Activated CD8-positive, alpha-beta memory T cell treated with anti-CD3 and anti-CD28 coated beads, Interleukin-2, amount 50 U/mL, for 48 hours (primary cell): ENCODE measurements at regions not wholly inside any gene's neighbourhood (a gene's known extent, or its start where the extent isn't known, plus 50 kb on each side); places are given as distances from the start of the nearest gene placed in this dataset.
"Not testable (repeated sequence)": the region's sequence is repeated elsewhere in the genome, so short reads cannot be mapped to it uniquely, and the experiment has no call there.

Experiments
- DNase-seq: peaks from one replicate; pipeline ENCODE4 v3.0.0-alpha.2; 2020

DNA sequence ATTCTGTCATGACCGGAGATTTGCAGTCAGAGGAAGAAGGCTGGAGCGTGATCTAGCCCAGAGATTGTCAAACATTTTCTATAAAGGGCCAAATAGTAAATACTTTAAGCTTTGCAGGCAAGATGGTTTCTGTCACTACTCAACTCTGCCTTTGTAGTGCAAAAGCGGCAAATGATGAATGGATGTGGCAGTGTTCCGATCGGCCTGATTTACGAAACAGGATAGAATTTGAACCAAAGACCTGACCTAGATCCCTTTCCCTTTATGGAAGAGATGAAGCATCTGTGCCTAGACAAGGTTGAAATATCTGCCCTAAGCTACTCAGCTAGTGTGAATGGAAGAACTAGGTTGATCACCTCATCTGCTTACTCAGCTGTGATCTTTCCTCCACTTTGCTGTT lies 209.5 kb downstream of the YTHDC2 start:
- no peak for DNase-seq

DNA sequence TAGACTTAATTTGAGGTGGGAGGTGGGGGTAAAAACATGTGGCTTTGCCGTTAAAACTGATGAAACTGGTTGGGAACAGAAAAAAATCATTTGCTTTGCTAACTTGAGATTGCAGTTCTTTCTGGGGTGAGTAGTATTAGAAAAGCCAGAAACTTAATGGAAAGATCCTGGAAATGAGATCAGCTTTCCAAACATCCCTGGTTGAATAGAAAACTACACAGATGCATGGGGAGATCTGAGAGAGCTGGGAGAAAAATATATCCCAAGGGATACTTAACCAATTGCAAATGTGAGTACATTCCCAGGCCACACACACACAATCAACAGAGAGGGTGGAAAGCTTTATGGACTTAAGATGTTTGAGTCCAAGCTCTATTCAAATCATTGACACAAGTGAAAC lies 222.3 kb downstream of the YTHDC2 start:
- no peak for DNase-seq

DNA sequence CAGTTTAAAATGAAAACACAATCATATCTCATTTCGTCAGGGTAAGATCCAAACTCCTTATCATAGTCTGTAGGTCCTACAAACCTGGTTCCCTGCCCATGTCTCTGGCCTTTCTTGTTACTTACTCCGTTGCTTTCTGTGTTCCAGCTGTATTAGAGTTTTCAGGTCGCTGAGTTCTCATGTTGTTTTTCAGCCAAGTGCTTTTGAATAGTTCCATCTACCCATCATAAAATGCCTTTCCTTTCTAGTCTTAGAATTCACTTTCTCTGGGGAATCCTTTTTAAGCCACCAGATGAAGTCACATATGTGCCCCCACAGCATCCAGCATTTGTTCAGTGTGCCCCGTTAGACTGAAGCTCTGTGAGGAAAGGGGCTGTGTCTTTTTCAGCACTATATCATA lies 228.7 kb downstream of the YTHDC2 start:
- DNase-seq, result no peak

DNA sequence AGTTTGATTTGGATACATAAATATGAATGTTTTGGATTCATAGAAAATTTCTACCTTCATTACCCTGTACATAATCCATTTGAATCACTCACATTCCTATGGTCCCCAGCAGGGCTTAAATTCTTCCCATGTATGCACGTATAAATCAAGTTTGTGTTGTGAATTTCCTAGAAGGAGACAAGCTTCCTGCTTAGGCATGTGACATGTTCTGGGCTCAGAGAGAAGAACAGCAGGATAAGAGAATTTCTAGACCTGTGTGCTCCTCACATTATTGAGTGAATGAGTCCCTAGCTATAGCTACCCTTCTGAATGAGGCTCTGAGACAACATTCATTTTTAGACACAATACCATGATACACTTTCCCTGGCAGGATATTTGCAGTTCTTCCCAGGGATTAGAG lies 229.1 kb downstream of the YTHDC2 start:
- no peak for DNase-seq

DNA sequence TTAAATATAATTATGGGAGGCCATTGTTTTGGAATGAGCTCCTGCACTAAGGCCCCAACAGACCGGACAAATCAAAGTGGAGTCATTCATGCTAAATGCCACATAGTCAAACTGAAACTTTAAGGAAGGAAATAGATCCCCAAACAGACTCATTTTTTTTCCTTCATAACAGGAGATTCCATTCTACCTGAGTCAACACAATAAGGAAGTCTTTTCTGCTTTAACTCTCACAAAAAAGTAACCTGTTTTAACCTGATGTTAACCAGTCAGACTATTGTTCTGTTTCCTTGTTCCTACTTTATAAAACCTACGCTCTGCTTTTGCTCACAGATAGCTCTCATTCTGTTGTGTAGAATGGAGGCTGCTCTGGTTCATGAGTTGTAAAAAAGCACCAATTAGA lies 234.9 kb downstream of the YTHDC2 start:
- DNase-seq, result no peak

DNA sequence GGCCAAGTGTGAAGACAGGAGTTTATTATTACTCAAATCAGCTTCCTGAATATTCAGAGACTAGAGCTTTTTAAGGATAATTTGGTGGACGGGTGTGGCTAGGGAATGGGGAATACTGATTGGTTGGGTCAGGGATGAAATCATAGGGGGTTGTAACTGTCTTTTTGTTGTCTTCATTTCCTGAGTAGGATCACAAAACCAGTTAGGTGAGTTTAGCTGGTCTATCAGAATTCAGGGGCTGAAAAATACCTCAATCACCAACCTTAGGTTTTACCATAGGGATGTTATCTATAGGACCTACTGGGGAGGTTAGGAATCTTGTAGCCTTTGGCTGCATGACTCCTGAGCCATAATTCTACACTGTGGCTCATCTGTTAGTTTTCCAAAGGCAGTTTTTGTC lies 235.8 kb downstream of the YTHDC2 start:
- no peak for DNase-seq

DNA sequence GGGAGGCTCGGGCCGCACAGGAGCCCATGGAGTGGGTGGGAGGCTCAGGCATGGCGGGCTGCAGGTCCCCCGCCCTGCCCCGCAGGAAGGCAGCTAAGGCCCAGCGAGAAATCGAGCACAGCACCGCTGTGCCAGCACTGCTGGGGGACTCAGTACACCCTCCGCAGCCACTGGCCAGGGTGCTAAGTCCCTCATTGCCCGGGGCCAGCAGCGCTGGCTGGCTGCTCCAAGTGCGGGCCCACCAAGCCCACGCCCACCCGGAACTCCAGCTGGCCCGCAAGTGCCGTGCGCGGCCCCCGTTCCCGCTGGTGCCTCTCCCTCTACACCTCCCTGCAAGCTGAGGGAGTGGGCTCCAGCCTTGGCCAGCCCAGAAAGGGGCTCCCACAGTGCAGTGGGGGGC lies 239.7 kb downstream of the YTHDC2 start:
- DNase-seq, result not testable (repeated sequence)

DNA sequence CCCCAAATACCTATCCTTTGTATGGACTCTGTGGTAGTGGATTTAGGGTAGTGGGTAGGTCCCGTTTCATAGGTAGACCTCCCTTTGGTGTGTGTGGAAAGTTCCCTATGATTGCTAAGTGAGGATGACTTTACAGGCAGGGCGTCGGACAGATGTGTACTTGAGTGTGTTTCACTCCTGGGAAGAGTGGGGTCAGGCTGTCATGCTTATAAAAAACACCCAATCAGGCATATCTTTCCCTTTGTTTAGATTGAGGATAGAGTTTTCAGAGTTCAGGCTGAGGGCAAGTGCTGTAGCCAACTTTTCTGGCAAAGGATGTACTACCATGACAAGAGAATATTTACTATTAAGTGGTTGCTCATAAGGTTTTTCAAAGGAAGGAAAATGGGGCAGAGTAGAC lies 242.0 kb downstream of the YTHDC2 start:
- DNase-seq, result no peak

DNA sequence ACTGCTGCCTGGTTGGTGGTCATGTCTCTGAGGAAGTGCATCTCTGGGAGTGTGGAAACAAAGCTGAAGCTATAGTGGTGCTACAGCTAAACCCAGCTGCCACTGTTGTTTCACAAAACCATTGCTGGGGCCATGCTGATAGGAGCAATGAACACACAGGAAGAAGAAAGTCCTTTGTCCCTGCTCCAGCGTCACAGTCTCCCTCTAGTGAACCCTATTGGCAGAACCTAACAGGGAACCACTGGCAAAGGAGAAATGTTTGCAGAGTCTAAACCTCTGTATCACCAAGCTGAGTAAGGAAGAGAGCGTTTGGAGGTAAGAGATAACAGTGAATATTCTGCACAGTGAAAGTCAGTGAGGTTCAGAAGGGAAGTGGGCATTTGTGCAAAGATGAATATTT lies 244.0 kb downstream of the YTHDC2 start:
- DNase-seq, result no peak

DNA sequence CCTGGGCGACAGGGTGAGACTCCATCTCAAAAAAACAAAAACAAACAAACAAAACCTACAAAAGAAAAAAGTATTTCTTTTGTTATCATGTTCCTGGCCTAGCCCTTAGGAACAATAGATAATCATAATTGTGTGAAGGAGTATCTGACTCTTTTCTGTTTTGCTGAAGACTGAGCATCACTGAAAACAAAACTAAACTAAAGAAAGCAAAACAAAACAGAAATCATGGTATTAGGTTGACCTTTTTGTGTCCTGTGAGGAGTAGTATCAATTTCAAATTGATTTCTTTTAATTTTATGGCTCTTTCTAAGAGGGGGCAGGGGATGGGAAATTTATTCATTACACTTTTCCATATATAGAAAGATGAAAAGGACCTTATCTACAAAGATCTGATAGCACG lies 246.0 kb downstream of the YTHDC2 start:
- no peak for DNase-seq

DNA sequence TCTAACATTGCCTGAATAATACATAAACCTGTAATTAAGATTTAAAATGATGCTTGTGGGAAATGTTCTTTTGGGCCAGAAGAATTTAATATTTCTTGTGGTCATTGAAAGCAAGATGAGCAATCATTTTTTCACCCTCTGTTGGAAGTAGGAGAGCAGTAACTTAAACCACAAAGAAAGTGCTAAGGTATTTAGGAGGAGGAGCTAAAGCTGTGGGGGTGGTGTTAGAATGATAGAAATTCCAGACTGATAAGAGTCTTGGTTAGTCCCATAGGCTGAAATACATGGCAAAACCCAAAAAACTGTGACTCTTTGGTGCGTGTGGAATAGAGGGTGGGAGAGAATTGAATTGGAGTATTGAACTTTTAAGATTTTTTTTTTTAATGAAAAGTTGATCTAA lies 247.0 kb downstream of the YTHDC2 start:
- no peak for DNase-seq

DNA sequence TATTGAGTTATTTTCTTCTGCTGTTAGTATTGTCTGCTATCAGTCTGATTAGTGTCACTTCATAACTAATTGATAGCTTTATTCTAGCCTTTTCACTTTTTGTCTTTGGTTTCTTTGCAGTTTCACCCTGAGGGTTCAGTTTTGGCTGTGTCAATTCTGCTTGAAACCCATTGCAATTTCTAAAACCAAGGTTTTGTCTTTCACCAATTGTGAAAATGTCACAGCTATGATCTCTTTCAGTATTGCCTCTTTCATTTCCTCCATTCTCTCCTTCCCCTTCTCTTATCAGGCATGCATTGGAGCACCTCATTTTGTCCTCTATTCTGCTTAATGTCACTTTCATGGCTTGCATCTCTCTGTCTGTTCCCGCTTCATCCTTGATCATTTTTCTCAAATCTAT lies 248.1 kb downstream of the YTHDC2 start:
- no peak for DNase-seq

DNA sequence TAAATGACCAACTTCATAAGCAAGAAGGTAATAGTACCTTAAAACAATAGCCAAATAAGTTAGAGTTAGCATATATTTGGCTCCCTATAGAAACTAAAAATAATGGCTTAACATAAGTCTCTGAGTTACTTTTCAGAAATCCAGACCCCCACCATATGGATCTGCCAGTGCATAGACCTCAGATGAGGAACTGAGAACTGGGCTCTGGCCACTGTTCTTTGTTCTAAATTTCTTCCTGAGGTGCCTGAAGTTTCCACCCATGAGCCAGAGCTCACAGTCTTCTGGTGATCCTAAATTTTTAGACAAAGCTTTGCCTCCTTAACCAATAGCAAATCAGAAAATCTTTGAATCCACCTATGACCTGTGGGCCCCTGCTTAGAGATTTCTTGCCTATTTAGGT lies 250.9 kb downstream of the YTHDC2 start:
- no peak for DNase-seq

DNA sequence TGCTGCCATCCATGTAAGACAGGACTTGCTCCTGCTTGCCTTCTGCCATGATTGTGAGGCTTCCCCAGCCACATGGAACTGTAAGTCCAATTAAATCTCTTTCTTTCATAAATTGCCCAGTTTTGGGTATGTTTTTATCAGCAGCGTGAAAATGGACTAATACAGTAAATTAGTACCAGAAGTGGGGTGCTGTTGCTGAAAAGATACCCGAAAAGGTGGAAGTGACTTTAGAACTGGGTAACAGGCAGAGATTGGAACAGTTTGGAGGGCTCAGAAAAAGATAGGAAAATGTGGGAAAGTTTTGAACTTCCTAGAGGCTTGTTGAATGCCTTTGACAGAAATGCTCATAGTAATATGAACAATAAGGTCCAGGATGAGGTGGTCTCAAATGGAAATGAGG lies 253.3 kb downstream of the YTHDC2 start:
- DNase-seq, result not testable (repeated sequence)

DNA sequence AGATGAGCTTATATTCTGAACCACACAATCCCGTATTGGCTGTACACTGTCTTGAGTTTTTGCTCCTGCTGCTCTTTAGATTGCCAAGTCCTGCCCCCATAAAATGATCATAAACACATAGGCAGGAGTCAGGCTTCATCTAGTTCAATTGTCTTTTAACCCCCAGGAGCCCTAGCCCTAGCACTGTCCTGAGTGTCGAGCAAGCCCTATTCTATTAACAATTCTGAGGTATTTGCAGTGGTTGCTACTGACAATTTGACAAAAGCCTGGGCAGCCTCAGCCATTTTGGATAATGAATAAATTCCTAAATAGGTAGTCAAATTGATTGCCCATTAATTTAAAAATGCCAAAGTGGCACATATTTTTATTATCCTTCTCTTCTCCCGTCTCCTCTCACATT lies 257.2 kb downstream of the YTHDC2 start:
- no peak for DNase-seq

DNA sequence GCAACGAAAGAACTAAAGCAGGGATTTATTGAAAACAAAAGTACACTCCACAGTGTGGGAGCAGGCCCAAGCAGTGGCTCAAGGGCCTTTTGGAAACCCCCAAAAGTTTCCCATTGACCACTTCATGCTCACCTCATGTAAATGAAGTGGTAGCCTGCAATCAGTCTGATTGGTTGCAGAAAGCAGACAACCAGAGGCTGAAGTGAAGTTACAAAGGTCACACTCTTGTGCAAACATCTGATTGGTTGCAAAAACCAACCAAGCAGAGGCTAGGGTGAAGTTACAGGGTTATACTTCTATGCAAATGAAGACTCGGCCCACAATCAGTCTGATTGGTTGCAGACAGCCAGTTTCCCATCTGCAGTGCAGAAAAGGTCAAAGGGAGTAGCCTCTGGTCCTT lies 258.0 kb downstream of the YTHDC2 start:
- no peak for DNase-seq

DNA sequence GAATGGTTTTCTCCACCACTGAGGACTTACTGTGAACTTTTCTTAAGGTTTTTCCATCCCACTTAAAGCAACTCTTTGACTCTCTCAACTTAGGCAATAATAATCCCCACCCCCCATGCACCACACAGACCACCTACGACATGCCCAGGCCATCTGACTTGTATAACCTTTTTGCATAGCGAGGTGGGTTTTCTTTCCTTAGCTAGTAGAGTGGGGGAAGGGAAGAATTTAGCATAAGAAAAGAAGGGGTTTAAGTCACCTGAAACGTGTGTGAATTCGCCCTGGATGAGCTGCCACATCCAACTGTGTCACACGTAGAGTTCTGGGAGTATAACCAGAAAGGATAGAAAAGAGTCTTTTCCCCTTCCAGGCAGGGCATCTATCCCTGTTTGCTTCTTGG lies 262.7 kb downstream of the YTHDC2 start:
- no peak for DNase-seq

DNA sequence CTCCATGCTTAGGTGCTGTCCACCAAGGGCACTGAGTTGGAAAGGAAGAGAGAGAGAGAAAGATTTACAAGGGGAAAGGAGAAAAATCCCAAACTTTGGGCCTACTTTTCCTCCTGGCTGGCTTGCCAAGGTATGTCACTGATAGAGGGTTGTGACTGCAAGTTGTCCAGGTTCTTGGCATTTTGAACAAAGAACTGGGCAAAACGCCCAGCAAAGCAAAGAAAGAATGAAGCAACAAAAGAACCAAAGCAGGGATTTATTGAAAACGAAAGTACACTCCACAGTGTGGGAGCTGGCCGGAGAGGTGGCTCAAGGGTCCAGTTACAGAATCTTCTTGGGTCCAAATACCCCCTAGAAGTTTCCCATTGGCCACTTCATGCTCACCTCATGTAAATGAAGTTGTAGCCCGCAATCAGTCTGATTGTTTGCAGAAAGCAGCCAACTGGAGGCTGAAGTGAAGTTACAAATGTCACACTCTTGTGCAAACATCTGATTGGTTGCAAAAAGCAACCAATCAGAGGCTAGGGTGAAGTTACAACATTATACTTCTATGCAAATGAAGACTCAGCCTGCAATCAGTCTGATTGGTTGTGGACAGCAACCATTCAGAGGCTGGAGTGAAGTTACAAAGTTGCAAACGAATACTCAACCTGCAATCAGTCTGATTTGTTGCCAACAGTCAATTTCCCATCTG lies 263.5 kb downstream of the YTHDC2 start:
- DNase-seq, result no peak

DNA sequence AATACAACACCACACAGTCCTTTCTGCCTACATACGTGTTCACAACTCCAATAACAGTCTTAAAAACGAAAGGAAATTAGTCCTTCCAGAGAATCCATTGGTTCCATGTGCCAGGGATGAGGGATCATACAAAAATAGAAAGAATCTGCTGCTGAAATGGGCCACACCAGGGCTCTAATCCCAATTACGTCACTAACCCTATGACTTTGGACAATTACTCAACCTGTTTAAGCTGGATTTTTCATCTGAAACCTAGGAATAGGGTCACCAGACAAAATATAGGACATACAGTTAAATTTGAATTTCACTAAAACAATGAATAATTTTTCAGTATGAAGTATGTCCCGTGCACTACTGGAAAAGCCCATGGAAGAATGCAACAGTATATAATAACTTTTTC lies 264.7 kb downstream of the YTHDC2 start:
- DNase-seq, result no peak

DNA sequence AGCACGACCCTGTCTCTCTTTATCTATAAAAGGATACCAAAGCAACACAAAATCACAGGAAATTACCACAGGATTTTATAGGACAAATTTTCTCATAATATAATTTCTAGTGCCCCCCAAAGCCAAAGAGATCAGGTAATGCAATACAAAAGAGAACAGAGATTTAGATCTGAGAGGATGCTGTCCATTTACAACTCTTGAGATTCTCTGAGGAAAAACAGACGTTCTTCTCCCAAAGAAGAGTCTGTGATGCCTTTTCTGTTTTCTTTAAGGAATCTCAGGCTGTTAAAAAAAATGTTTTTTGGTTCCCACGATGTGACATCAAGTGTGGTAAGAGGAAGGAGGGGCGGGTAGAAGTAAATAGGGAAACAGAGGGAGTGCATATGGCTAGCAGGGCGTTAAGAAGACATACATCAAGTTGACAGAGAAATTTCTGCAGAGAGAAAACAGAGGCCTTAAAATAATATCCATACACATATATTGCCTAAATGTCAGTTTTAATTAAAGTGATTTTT lies 274.7 kb downstream of the YTHDC2 start:
- DNase-seq, result no peak

DNA sequence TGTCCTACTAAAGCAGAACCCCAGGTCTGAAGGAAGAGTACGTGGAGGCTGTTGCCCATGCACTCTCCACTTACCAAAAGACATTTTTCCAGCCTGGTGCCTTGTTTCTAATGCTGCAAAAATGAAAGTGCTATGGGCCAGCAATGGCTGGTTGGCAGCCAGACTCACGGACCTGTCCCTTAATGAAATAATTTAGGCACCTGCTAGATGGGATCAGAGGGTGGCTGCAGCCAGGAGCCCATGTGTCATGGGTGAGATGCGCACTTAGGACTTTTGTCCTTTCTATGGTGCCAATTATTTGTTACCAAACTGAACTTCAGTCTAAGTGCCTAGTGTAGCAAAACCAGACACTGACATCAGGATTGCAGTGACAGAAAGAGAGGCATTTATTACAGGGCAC lies 276.3 kb downstream of the YTHDC2 start:
- no peak for DNase-seq

DNA sequence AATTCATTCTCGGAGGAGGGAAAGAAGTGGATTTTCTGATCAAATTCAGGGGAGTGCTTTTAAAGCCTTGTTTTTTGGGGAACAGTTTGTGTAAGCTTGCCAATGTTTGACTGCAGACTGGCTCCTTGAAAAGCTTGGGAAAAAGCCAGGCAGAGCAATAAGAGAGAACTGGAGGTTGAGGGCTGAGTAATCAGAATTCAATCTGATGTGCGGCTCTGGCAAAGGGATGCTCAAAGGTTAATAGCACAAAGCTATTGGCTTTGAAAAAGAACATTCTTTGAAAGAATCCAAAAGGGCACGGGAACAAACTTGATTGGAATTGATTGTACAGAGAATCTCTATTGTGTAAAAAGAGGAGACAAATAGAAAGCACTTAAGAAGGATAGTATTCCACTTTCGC lies 279.3 kb downstream of the YTHDC2 start:
- DNase-seq, result no peak

DNA sequence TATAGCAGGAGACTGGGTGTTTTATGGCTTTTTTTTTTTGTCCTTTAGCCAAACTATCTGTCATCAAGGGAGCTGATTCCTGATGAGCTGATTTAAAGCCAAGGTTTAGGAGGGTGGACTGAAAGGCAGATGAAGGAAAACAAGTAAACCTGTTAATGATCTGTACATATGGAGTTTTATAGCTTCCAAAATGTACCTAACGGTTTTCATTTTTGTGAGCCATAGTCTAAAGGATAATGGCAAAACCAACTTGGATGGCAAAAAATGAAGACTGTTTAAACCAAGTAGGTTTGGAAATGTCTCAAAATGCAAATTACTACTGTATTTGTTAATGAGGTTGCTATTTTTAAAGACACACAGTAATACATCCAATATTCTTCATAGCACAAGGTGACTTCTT lies 281.5 kb downstream of the YTHDC2 start:
- no peak for DNase-seq

DNA sequence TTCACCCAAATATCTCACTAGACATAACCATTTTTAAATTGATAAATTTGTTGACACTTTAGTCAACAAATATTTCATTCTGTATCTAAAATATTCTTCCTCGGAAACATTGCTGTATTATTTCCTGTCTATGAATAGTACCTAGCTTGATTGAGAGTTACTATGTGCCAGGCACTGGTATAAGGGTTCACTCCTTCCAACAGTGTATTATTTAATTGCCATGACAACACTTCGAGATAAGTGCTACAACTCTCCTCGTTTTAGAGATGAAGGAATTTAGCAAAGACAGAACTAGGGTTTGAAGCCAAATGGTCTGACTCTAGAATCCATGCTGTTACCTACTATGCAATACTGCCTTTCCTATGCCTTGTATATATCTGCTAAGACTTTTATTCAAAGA lies 287.2 kb downstream of the YTHDC2 start:
- DNase-seq, result no peak

DNA sequence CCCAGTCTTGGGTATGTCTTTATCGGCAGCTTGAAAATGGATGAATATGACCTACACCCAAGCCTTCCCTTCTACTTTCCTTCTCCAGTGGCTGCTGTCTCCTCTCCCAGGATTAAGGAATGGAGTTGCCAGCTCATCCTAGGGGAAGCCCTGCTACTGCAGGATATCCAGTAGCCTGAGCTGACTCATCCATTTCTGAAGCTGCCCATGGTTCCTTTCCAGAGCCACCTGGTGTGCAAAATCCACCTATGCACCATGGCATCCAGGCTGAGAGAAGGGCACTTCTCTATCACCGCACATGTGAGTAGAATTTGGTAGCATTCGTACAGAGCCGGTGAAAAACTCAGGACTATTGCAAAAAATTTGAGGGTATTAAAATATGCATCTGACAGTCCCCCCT lies 290.8 kb downstream of the YTHDC2 start:
- no peak for DNase-seq

DNA sequence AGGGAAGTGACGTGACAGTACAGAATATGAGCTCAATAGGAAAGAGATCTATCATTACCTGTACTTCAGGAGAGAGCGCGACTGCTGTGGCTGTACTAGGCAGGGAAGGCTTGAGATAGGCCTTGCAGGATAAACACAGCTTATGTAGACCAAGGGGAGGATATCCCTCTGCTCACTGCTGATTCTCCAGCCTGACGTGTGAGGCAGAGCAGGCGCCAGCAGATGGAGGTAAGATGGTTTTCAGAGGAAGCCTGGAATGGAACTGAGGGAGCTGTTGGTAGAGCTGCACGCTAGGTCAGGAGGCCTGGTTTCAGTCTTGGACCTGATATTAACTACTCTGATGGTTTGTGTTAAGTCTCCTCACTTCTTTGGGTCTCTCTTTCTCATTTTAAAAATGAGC lies 291.4 kb downstream of the YTHDC2 start:
- DNase-seq, result no peak
